Natural killer cell treated with Interleukin-12 subunit alpha and Interleukin-12 subunit beta and Interleukin-15 and Interleukin-18, amount 100 ng/mL, for 72 hours (primary cell): ENCODE measurements at regions not wholly inside any gene's neighbourhood (a gene's known extent, or its start where the extent isn't known, plus 50 kb on each side); places are given as distances from the start of the nearest gene placed in this dataset.

ENCODE experiments used
- ATAC-seq, 2 donors: fragments of 150-1000 bp; cut with Tn5 transposase in 1 of 2; sonication (Bioruptor Pico), chemical (Tn5 transposase) in 1 of 2; 2 replicates each; pipeline ENCODE4 v1.10.0; 2021
- DNase-seq: peaks from one replicate; pipeline ENCODE4 v3.0.0; 2022; ENCODE audit warnings: low spot score
- H3K27ac Mint-ChIP-seq, 2 donors: 1 replicate in 1 of 2; 2 replicates in 1 of 2; pipeline ENCODE4 v1.8.0; 2022; ENCODE audit warnings: mixed read lengths in 2 of 2, mild to moderate bottlenecking in 1 of 2, moderate library complexity in 1 of 2
- H3K27me3 Mint-ChIP-seq, 2 donors: 1 replicate in 1 of 2; 2 replicates in 1 of 2; pipeline ENCODE4 v1.8.0; 2022; ENCODE audit warnings: mixed read lengths in 2 of 2
- H3K36me3 Mint-ChIP-seq: one replicate; pipeline ENCODE4 v1.8.0; 2022; ENCODE audit warnings: mixed read lengths
- H3K4me1 Mint-ChIP-seq, 2 donors: 1 replicate in 1 of 2; 2 replicates in 1 of 2; pipeline ENCODE4 v1.8.0; 2022; ENCODE audit warnings: low read depth in 2 of 2, mixed read lengths in 2 of 2, mild to moderate bottlenecking in 1 of 2
- H3K4me3 Mint-ChIP-seq: one replicate; pipeline ENCODE4 v1.8.0; 2022; ENCODE audit warnings: mixed read lengths
- H3K9me3 Mint-ChIP-seq: 2 replicates; pipeline ENCODE4 v1.8.0; 2022; ENCODE audit warnings: mixed read lengths

GRCh38 chr17:31674305-31674704 is 184.7 kb downstream of the COPRS start:
- Mint-ChIP-seq H3K27me3 (peaks cover 26 to 34% of the 10 kb centered on the region in 2 donors), H3K36me3 (no peaks in the 10 kb centered on the region), H3K4me1 (peaks cover 3 to 9% of the 10 kb centered on the region in 2 donors), H3K9me3 (no peaks in the 10 kb centered on the region), H3K4me3 (no peak overlapping the region), H3K27ac (no peak overlapping the region)
- ATAC-seq, result no peak
- no peak for DNase-seq

GRCh38 chr17:31673076-31673475 is 186.0 kb downstream of the COPRS start:
- peak in 1 of 2 donors; percentile 40 for ATAC-seq
- DNase-seq, result no peak
- peaks cover 3 to 15% of the 10 kb centered on the region in 2 donors for H3K4me1 Mint-ChIP-seq
- no peaks in the 10 kb centered on the region for H3K9me3 Mint-ChIP-seq
- peaks cover 30 to 42% of the 10 kb centered on the region in 2 donors for H3K27me3 Mint-ChIP-seq
- H3K27ac Mint-ChIP-seq, result no peak overlapping the region
- H3K4me3 Mint-ChIP-seq, result no peak overlapping the region
- H3K36me3 Mint-ChIP-seq, result peaks cover under 1% of the 10 kb centered on the region

- Mint-ChIP-seq H3K27me3 (peaks cover 38 to 50% of the 10 kb centered on the region in 2 donors), H3K27ac (no peak overlapping the region), H3K4me1 (peaks cover 3 to 21% of the 10 kb centered on the region in 2 donors), H3K9me3 (no peaks in the 10 kb centered on the region), H3K36me3 (peaks cover 5% of the 10 kb centered on the region), H3K4me3 (no peak overlapping the region)
- DNase-seq, result no peak
- no peak for ATAC-seq
Observed at GRCh38 chr17:31672161-31672819, 186.8 kb downstream of the COPRS start.

- DNase-seq (no peak), ATAC-seq (no peak)
- Mint-ChIP-seq H3K9me3 (peaks cover 15% of the 10 kb centered on the region), H3K4me1 (peaks cover 17 to 18% of the 10 kb centered on the region in 2 donors), H3K27ac (peak overlapping the region in 1 of 2 donors; percentile 23), H3K27me3 (peaks cover 31 to 34% of the 10 kb centered on the region in 2 donors), H3K36me3 (peaks cover 20% of the 10 kb centered on the region), H3K4me3 (no peak overlapping the region)
Observed at GRCh38 chr17:31663576-31663975, 195.5 kb downstream of the COPRS start.

- Mint-ChIP-seq H3K4me1 (peaks cover 7 to 23% of the 10 kb centered on the region in 2 donors), H3K27ac (peak overlapping the region in 1 of 2 donors; percentile 66), H3K36me3 (peaks cover 15% of the 10 kb centered on the region), H3K9me3 (peaks cover 12% of the 10 kb centered on the region), H3K4me3 (no peak overlapping the region), H3K27me3 (peaks cover 18 to 25% of the 10 kb centered on the region in 2 donors)
- no peak for DNase-seq
- peak; percentile 75 to 83 for ATAC-seq
Observed at GRCh38 chr17:31660684-31661083, 198.4 kb downstream of the COPRS start.

GRCh38 chr17:31657876-31658275 is 201.2 kb downstream of the COPRS start:
- Mint-ChIP-seq H3K27ac (peak overlapping the region in 1 of 2 donors; percentile 26), H3K4me3 (no peak overlapping the region), H3K27me3 (peaks cover 9 to 16% of the 10 kb centered on the region in 2 donors), H3K9me3 (peaks cover 2% of the 10 kb centered on the region), H3K36me3 (peaks cover 4% of the 10 kb centered on the region), H3K4me1 (peaks cover 12 to 28% of the 10 kb centered on the region in 2 donors)
- ATAC-seq, result no peak
- no peak for DNase-seq

GRCh38 chr17:31654936-31655335 is 204.1 kb downstream of the COPRS start:
- peaks cover 12 to 20% of the 10 kb centered on the region in 2 donors for H3K27me3 Mint-ChIP-seq
- H3K9me3 Mint-ChIP-seq, result no peaks in the 10 kb centered on the region
- peaks cover 12 to 19% of the 10 kb centered on the region in 2 donors for H3K4me1 Mint-ChIP-seq
- DNase-seq (peak; percentile 90), ATAC-seq (peak; percentile 100)
- peak overlapping the region; percentile 47 for H3K4me3 Mint-ChIP-seq
- peak overlapping the region; percentile 46 to 89 for H3K27ac Mint-ChIP-seq
- no peaks in the 10 kb centered on the region for H3K36me3 Mint-ChIP-seq

GRCh38 chr17:31653691-31654090 is 205.4 kb downstream of the COPRS start:
- H3K9me3 Mint-ChIP-seq, result no peaks in the 10 kb centered on the region
- no peak overlapping the region for H3K4me3 Mint-ChIP-seq
- DNase-seq, result no peak

GRCh38 chr17:31650756-31651520 is 208.1 kb downstream of the COPRS start:
- Mint-ChIP-seq H3K27ac (no peak overlapping the region), H3K4me3 (no peak overlapping the region), H3K9me3 (no peaks in the 10 kb centered on the region), H3K27me3 (peaks cover 9% of the 10 kb centered on the region in 2 donors), H3K4me1 (peaks cover 6 to 7% of the 10 kb centered on the region in 2 donors), H3K36me3 (no peaks in the 10 kb centered on the region)
- no peak for ATAC-seq
- DNase-seq, result no peak

More at GRCh38 chr17:31653691-31654090, 205.4 kb downstream of the COPRS start:
- H3K4me1 Mint-ChIP-seq, result peaks cover 6 to 13% of the 10 kb centered on the region in 2 donors
- no peaks in the 10 kb centered on the region for H3K36me3 Mint-ChIP-seq
- H3K27me3 Mint-ChIP-seq, result peaks cover 12 to 17% of the 10 kb centered on the region in 2 donors
- no peak for ATAC-seq
- peak overlapping the region in 1 of 2 donors; percentile 45 for H3K27ac Mint-ChIP-seq

- Mint-ChIP-seq H3K4me1 (peaks cover 0 to 3% of the 10 kb centered on the region in 2 donors), H3K36me3 (no peaks in the 10 kb centered on the region), H3K27ac (no peak overlapping the region), H3K4me3 (no peak overlapping the region), H3K27me3 (peaks cover 9% of the 10 kb centered on the region in 2 donors), H3K9me3 (no peaks in the 10 kb centered on the region)
- DNase-seq (no peak), ATAC-seq (no peak)
Observed at GRCh38 chr17:31649302-31649701, 209.7 kb downstream of the COPRS start.

- Mint-ChIP-seq H3K4me1 (peaks cover 0 to 3% of the 10 kb centered on the region in 2 donors), H3K27me3 (peaks cover 10 to 16% of the 10 kb centered on the region in 2 donors), H3K4me3 (no peak overlapping the region), H3K36me3 (no peaks in the 10 kb centered on the region), H3K27ac (no peak overlapping the region), H3K9me3 (no peaks in the 10 kb centered on the region)
- ATAC-seq (no peak), DNase-seq (no peak)
Observed at GRCh38 chr17:31647661-31648060, 211.4 kb downstream of the COPRS start.

GRCh38 chr17:31646642-31647041 is 212.4 kb downstream of the COPRS start:
- peaks cover 0 to 3% of the 10 kb centered on the region in 2 donors for H3K4me1 Mint-ChIP-seq
- H3K36me3 Mint-ChIP-seq, result no peaks in the 10 kb centered on the region
- H3K4me3 Mint-ChIP-seq, result no peak overlapping the region
- no peaks in the 10 kb centered on the region for H3K9me3 Mint-ChIP-seq
- DNase-seq (no peak), ATAC-seq (no peak)
- no peak overlapping the region for H3K27ac Mint-ChIP-seq
- peaks cover 9 to 16% of the 10 kb centered on the region in 2 donors for H3K27me3 Mint-ChIP-seq

- no peak overlapping the region for H3K27ac Mint-ChIP-seq
- peaks cover 4% of the 10 kb centered on the region for H3K36me3 Mint-ChIP-seq
- H3K9me3 Mint-ChIP-seq, result no peaks in the 10 kb centered on the region
- H3K27me3 Mint-ChIP-seq, result peaks cover 9 to 15% of the 10 kb centered on the region in 2 donors
- peak; percentile 13 to 48 for ATAC-seq
- H3K4me3 Mint-ChIP-seq, result no peak overlapping the region
- peaks cover 0 to 3% of the 10 kb centered on the region in 2 donors for H3K4me1 Mint-ChIP-seq
- no peak for DNase-seq
Observed at GRCh38 chr17:31645351-31645750, 213.7 kb downstream of the COPRS start.

GRCh38 chr17:31631766-31632165 is 227.3 kb downstream of the COPRS start:
- no peak overlapping the region for H3K4me3 Mint-ChIP-seq
- H3K9me3 Mint-ChIP-seq, result no peaks in the 10 kb centered on the region
- no peak overlapping the region for H3K27ac Mint-ChIP-seq
- no peaks in the 10 kb centered on the region for H3K4me1 Mint-ChIP-seq
- H3K27me3 Mint-ChIP-seq, result peaks cover 22 to 41% of the 10 kb centered on the region in 2 donors
- H3K36me3 Mint-ChIP-seq, result peaks cover 4% of the 10 kb centered on the region
- ATAC-seq (no peak), DNase-seq (no peak)
